Testis (tissue), 2 donors: ENCODE measurements at regions not wholly inside any gene's neighbourhood (a gene's known extent, or its start where the extent isn't known, plus 50 kb on each side); places are given as distances from the start of the nearest gene placed in this dataset.

Experiments
- DNase-seq: peaks from one replicate; pipeline ENCODE4 v3.0.0-alpha.2; 2019
- H3K27ac ChIP-seq, 2 donors: fragments of 200-600 bp; sonication (generic); one replicate each; pipeline ENCODE4 v1.5.1; 2019
- H3K27me3 ChIP-seq: fragments of 200-600 bp; sonication (generic); one replicate; pipeline ENCODE4 v1.5.1; 2019
- H3K36me3 ChIP-seq: fragments of 200-600 bp; sonication (generic); one replicate; pipeline ENCODE4 v1.5.1; 2017; ENCODE audit warnings: low read depth; ENCODE audit errors: missing control alignments
- H3K4me1 ChIP-seq: fragments of 200-600 bp; sonication (generic); one replicate; pipeline ENCODE4 v1.5.1; 2019
- H3K4me3 ChIP-seq, 2 donors: fragments of 200-600 bp; sonication (generic); one replicate each; pipeline ENCODE4 v1.5.1; 2017 to 2019
- H3K9me3 ChIP-seq: fragments of 200-600 bp; sonication (generic); one replicate; pipeline ENCODE4 v1.5.1; 2017
- CTCF ChIP-seq, 3 experiments: fragments of 450-650 bp in 2 of 3; fragments of 200-600 bp in 1 of 3; sonication (generic) in 1 of 3; IDR thresholded peaks; one replicate each; pipeline ENCODE4 v1.5.1; 2016 to 2019; ENCODE audit warnings: antibody characterized with exemption in 3 of 3, mild to moderate bottlenecking in 2 of 3, moderate library complexity in 1 of 3
- POLR2A ChIP-seq: fragments of 450-650 bp; IDR thresholded peaks from one replicate; pipeline ENCODE4 v1.6.1; 2017; ENCODE audit warnings: antibody characterized with exemption, mild to moderate bottlenecking, moderate library complexity
- WGBS, 2 donors: methylation state at CpG; one replicate each; pipeline ENCODE4 v1.1.5; 2018; 5-methylcytosine and 5-hydroxymethylcytosine counted together
- intact Hi-C: fragments of 100-400 bp; cut with DNase I; formaldehyde crosslinking; loops from one replicate; pipeline ENCODE4 v1.15.1; 2023; ENCODE audit warnings: low total_unique reads

- WGBS, 2 donors: 50 to 66% methylated on average over 4 of the region's 4 CpGs
- H3K36me3 ChIP-seq: no peaks in the 10 kb centered on the region
- intact Hi-C loops: no loop called here
- H3K4me3 ChIP-seq: no peak overlapping the region
- TF ChIP-seq POLR2A: no peak
- TF ChIP-seq CTCF (IDR thresholded peaks at IDR 0.05): no peak
- no peaks in the 10 kb centered on the region for H3K9me3 ChIP-seq
- H3K27ac ChIP-seq: no peak overlapping the region
- no peaks in the 10 kb centered on the region for H3K4me1 ChIP-seq
- no peak for DNase-seq
- H3K27me3 ChIP-seq: no peaks in the 10 kb centered on the region
These were observed 81.3 kb upstream of the SPATA31C2 start for GRCh38 chr9:88219601-88220000.

- H3K36me3 ChIP-seq: no peaks in the 10 kb centered on the region
These were observed 80.5 kb upstream of the SPATA31C2 start for GRCh38 chr9:88218726-88219125.

GRCh38 chr9:88216126-88216995 is 78.1 kb upstream of the SPATA31C2 start:
- DNase-seq: no peak
- H3K4me3 ChIP-seq: peak overlapping the region in 1 of 2 donors; percentile 43
- 73 to 74% methylated on average over 24 to 29 of the region's 29 CpGs for WGBS, 2 donors
- no peaks in the 10 kb centered on the region for H3K9me3 ChIP-seq
- H3K36me3 ChIP-seq: no peaks in the 10 kb centered on the region
- no peaks in the 10 kb centered on the region for H3K27me3 ChIP-seq
- TF ChIP-seq CTCF (IDR thresholded peaks at IDR 0.05): no peak
- no peak for TF ChIP-seq POLR2A
- H3K27ac ChIP-seq: no peak overlapping the region
- intact Hi-C loops: no loop called here
- H3K4me1 ChIP-seq: no peaks in the 10 kb centered on the region

More at GRCh38 chr9:88218726-88219125, 80.5 kb upstream of the SPATA31C2 start:
- Histone ChIP-seq H3K27ac (no peak overlapping the region), H3K4me1 (no peaks in the 10 kb centered on the region), H3K9me3 (no peaks in the 10 kb centered on the region), H3K27me3 (no peaks in the 10 kb centered on the region), H3K4me3 (no peak overlapping the region)
- intact Hi-C loops: no loop called here
- no peak for DNase-seq
- no peak for TF ChIP-seq CTCF (IDR thresholded peaks at IDR 0.05)
- TF ChIP-seq POLR2A: no peak
- WGBS, 2 donors: 86 to 89% methylated on average over 3 of the region's 3 CpGs

- intact Hi-C loops: no loop called here
- no peaks in the 10 kb centered on the region for H3K9me3 ChIP-seq
- no peak for TF ChIP-seq POLR2A
- TF ChIP-seq CTCF (IDR thresholded peaks at IDR 0.05): no peak
- H3K27ac ChIP-seq: no peak overlapping the region
- no peak overlapping the region for H3K4me3 ChIP-seq
- WGBS, 2 donors: 60 to 61% methylated on average over 10 of the region's 10 CpGs
- no peak for DNase-seq
- no peaks in the 10 kb centered on the region for H3K4me1 ChIP-seq
- no peaks in the 10 kb centered on the region for H3K36me3 ChIP-seq
- no peaks in the 10 kb centered on the region for H3K27me3 ChIP-seq
These were observed 77.2 kb upstream of the SPATA31C2 start for GRCh38 chr9:88215196-88216125.
